CD4-positive, alpha-beta memory T cell (primary cell): ENCODE measurements at regions not wholly inside any gene's neighbourhood (a gene's known extent, or its start where the extent isn't known, plus 50 kb on each side); places are given as distances from the start of the nearest gene placed in this dataset.
A peak's percentile ranks its signal among the peaks of the same experiment; 100 is the strongest.

Source experiments
- CTCF ChIA-PET: fragments of 350-600 bp; sonication (Branson Sonifier 250); formaldehyde crosslinking; loops from one replicate; lab custom pipeline; 2021; ENCODE audit warnings: inconsistent platforms; ENCODE audit not compliant: partially characterized antibody; lab: Charles Lee
- POLR2A ChIA-PET: fragments of 350-600 bp; sonication (Branson Sonifier 250); formaldehyde crosslinking; loops from one replicate; lab custom pipeline; 2021; ENCODE audit not compliant: partially characterized antibody; lab: Charles Lee
- DNase-seq, 5 donors: peaks; one replicate each; pipeline versions ENCODE4 v3.0.0 to v3.0.0-alpha.2; 2020 to 2022; ENCODE audit warnings: mixed read lengths in 1 of 5
- H3K27ac ChIP-seq: one replicate; pipeline ENCODE4 v1.7.0; 2013; ENCODE audit warnings: low read depth, low read length
- H3K27me3 ChIP-seq: 2 replicates; pipeline ENCODE4 v1.7.0; 2013; ENCODE audit warnings: mild to moderate bottlenecking, low read length, moderate library complexity; ENCODE audit not compliant: insufficient read depth
- H3K36me3 ChIP-seq: 2 replicates; pipeline ENCODE4 v1.7.0; 2013; ENCODE audit warnings: mild to moderate bottlenecking, low read length, moderate library complexity; ENCODE audit not compliant: insufficient read depth
- H3K4me1 ChIP-seq: 2 replicates; pipeline ENCODE4 v1.7.0; 2013; ENCODE audit warnings: mild to moderate bottlenecking, low read length, moderate library complexity; ENCODE audit not compliant: insufficient read depth
- H3K4me3 ChIP-seq, 2 donors: one replicate each; pipeline ENCODE4 v1.7.0; 2013; ENCODE audit warnings: low read length in 2 of 2, mild to moderate bottlenecking in 1 of 2
- H3K9me3 ChIP-seq, 2 donors: one replicate each; pipeline ENCODE4 v1.7.0; 2013; ENCODE audit warnings: low read length in 2 of 2, control low read depth in 1 of 2; ENCODE audit not compliant: control insufficient read depth in 1 of 2
- H3K27ac Mint-ChIP-seq, 7 donors: one replicate each; pipeline ENCODE4 v1.8.0; 2020 to 2021; ENCODE audit warnings: mixed read lengths in 7 of 7, mild to moderate bottlenecking in 6 of 7, inconsistent platforms in 3 of 7, moderate library complexity in 3 of 7
- H3K27me3 Mint-ChIP-seq, 2 donors: one replicate each; pipeline ENCODE4 v1.8.0; 2020 to 2021; ENCODE audit warnings: mixed read lengths in 2 of 2
- H3K36me3 Mint-ChIP-seq, 2 donors: one replicate each; pipeline ENCODE4 v1.8.0; 2020 to 2021; ENCODE audit warnings: mixed read lengths in 2 of 2, inconsistent platforms in 1 of 2, mild to moderate bottlenecking in 1 of 2
- H3K4me1 Mint-ChIP-seq, 4 donors: one replicate each; pipeline ENCODE4 v1.8.0; 2020 to 2021; ENCODE audit warnings: mixed read lengths in 4 of 4, mild to moderate bottlenecking in 1 of 4
- H3K4me3 Mint-ChIP-seq, 8 donors: one replicate each; pipeline ENCODE4 v1.8.0; 2020 to 2021; ENCODE audit warnings: mixed read lengths in 8 of 8, mild to moderate bottlenecking in 7 of 8, moderate library complexity in 6 of 8, inconsistent platforms in 3 of 8
- H3K9me3 Mint-ChIP-seq, 8 donors: one replicate each; pipeline ENCODE4 v1.8.0; 2020 to 2021; ENCODE audit warnings: mixed read lengths in 8 of 8, mild to moderate bottlenecking in 5 of 8, inconsistent platforms in 3 of 8, moderate library complexity in 1 of 8
- intact Hi-C: fragments of 100-400 bp; cut with micrococcal nuclease; formaldehyde crosslinking; loops from one replicate; pipeline ENCODE4 v1.15.1; 2023

- H3K27me3 Mint-ChIP-seq: no peaks in the 10 kb centered on the region
- no peaks in the 10 kb centered on the region for H3K27me3 ChIP-seq
- H3K27ac Mint-ChIP-seq: no peak overlapping the region
- peaks cover 0 to 18% (median 5%) of the 10 kb centered on the region in 8 donors for H3K9me3 Mint-ChIP-seq
- no peaks in the 10 kb centered on the region for H3K36me3 Mint-ChIP-seq
- H3K27ac ChIP-seq: no peak overlapping the region
- no peaks in the 10 kb centered on the region for H3K9me3 ChIP-seq
- H3K4me1 Mint-ChIP-seq: no peaks in the 10 kb centered on the region
- H3K4me3 Mint-ChIP-seq: no peak overlapping the region
- ChIA-PET POLR2A (no interaction called here), CTCF (no interaction called here)
- no peak for DNase-seq
- no peaks in the 10 kb centered on the region for H3K36me3 ChIP-seq
- H3K4me1 ChIP-seq: no peaks in the 10 kb centered on the region
- no peak overlapping the region for H3K4me3 ChIP-seq
- intact Hi-C loops: no loop called here
Observed at GRCh38 chr9:25975667-25976066, 297.4 kb upstream of the TUSC1 start.

- no peak overlapping the region for H3K4me3 ChIP-seq
- no peaks in the 10 kb centered on the region for H3K36me3 Mint-ChIP-seq
- H3K4me1 Mint-ChIP-seq: no peaks in the 10 kb centered on the region
- H3K27ac Mint-ChIP-seq: no peak overlapping the region
- H3K27me3 ChIP-seq: no peaks in the 10 kb centered on the region
- no peak for DNase-seq
- intact Hi-C loops: no loop called here
- H3K27ac ChIP-seq: no peak overlapping the region
- no peak overlapping the region for H3K4me3 Mint-ChIP-seq
- no peaks in the 10 kb centered on the region for H3K36me3 ChIP-seq
- H3K4me1 ChIP-seq: no peaks in the 10 kb centered on the region
- H3K9me3 ChIP-seq: no peaks in the 10 kb centered on the region
- ChIA-PET CTCF (no interaction called here), POLR2A (no interaction called here)
- peaks cover 3 to 35% (median 12%) of the 10 kb centered on the region in 8 donors for H3K9me3 Mint-ChIP-seq
- no peaks in the 10 kb centered on the region for H3K27me3 Mint-ChIP-seq
Observed at GRCh38 chr9:25964239-25964638, 286.0 kb upstream of the TUSC1 start.

- H3K27ac Mint-ChIP-seq: no peak overlapping the region
- Histone ChIP-seq H3K27ac (no peak overlapping the region), H3K36me3 (no peaks in the 10 kb centered on the region), H3K27me3 (no peaks in the 10 kb centered on the region), H3K4me1 (no peaks in the 10 kb centered on the region), H3K9me3 (no peaks in the 10 kb centered on the region), H3K4me3 (no peak overlapping the region)
- intact Hi-C loops: no loop called here
- no peaks in the 10 kb centered on the region for H3K4me1 Mint-ChIP-seq
- CTCF ChIA-PET: no interaction called here
- H3K9me3 Mint-ChIP-seq: peaks cover 2 to 25% (median 11%) of the 10 kb centered on the region in 8 donors
- POLR2A ChIA-PET: no interaction called here
- no peaks in the 10 kb centered on the region for H3K27me3 Mint-ChIP-seq
- no peaks in the 10 kb centered on the region for H3K36me3 Mint-ChIP-seq
- no peak overlapping the region for H3K4me3 Mint-ChIP-seq
- DNase-seq: no peak
Observed at GRCh38 chr9:25960178-25960577, 281.9 kb upstream of the TUSC1 start.

DNA sequence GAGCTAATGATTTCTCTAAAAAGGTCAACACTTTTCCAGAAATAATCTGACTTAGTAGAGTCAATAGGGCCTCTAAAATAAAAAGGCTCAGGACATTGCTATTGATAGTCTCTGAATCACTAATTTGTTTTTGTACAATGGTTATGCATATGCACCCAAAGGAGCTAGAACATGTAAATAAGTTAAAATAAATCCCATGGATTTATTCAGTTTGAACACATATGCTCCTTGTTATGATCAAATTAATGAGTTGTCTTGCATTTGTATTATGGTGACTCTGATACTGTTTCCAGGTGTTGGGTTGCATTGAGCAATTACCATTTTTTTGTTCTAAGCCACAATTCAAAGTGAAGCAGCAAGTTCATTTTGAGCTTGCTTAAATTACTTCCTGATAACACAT, 276.0 kb upstream of the TUSC1 start:
- intact Hi-C loops: no loop called here
- no peaks in the 10 kb centered on the region for H3K27me3 ChIP-seq
- POLR2A ChIA-PET: no interaction called here
- no peaks in the 10 kb centered on the region for H3K36me3 Mint-ChIP-seq
- peaks cover 2 to 21% (median 6%) of the 10 kb centered on the region in 8 donors for H3K9me3 Mint-ChIP-seq
- H3K4me1 ChIP-seq: no peaks in the 10 kb centered on the region
- no peak overlapping the region for H3K27ac Mint-ChIP-seq
- H3K36me3 ChIP-seq: no peaks in the 10 kb centered on the region
- no peak overlapping the region for H3K4me3 Mint-ChIP-seq
- H3K27ac ChIP-seq: no peak overlapping the region
- H3K27me3 Mint-ChIP-seq: no peaks in the 10 kb centered on the region
- no peaks in the 10 kb centered on the region for H3K4me1 Mint-ChIP-seq
- peaks cover 0 to 3% of the 10 kb centered on the region in 2 donors for H3K9me3 ChIP-seq
- H3K4me3 ChIP-seq: no peak overlapping the region
- no peak for DNase-seq
- CTCF ChIA-PET: no interaction called here

- no peak for DNase-seq
- H3K27me3 Mint-ChIP-seq: no peaks in the 10 kb centered on the region
- H3K36me3 Mint-ChIP-seq: no peaks in the 10 kb centered on the region
- intact Hi-C loops: no loop called here
- H3K4me3 Mint-ChIP-seq: no peak overlapping the region
- ChIA-PET POLR2A (no interaction called here), CTCF (no interaction called here)
- no peak overlapping the region for H3K27ac ChIP-seq
- no peaks in the 10 kb centered on the region for H3K4me1 ChIP-seq
- no peaks in the 10 kb centered on the region for H3K27me3 ChIP-seq
- peaks cover 0 to 3% of the 10 kb centered on the region in 2 donors for H3K9me3 ChIP-seq
- H3K9me3 Mint-ChIP-seq: peaks cover 5 to 39% (median 18%) of the 10 kb centered on the region in 8 donors
- H3K36me3 ChIP-seq: no peaks in the 10 kb centered on the region
- H3K4me3 ChIP-seq: no peak overlapping the region
- no peaks in the 10 kb centered on the region for H3K4me1 Mint-ChIP-seq
- no peak overlapping the region for H3K27ac Mint-ChIP-seq
Observed at GRCh38 chr9:25948182-25948581, 269.9 kb upstream of the TUSC1 start.

GRCh38 chr9:25939126-25939525, 260.9 kb upstream of the TUSC1 start:
- Histone ChIP-seq H3K27me3 (no peaks in the 10 kb centered on the region), H3K27ac (no peak overlapping the region), H3K36me3 (no peaks in the 10 kb centered on the region), H3K4me1 (no peaks in the 10 kb centered on the region), H3K4me3 (no peak overlapping the region), H3K9me3 (no peaks in the 10 kb centered on the region)
- ChIA-PET POLR2A (no interaction called here), CTCF (no interaction called here)
- no peak for DNase-seq
- Mint-ChIP-seq H3K36me3 (no peaks in the 10 kb centered on the region), H3K27me3 (no peaks in the 10 kb centered on the region), H3K4me3 (no peak overlapping the region), H3K9me3 (peaks cover 0 to 18% (median 9%) of the 10 kb centered on the region in 8 donors), H3K4me1 (no peaks in the 10 kb centered on the region), H3K27ac (no peak overlapping the region)
- intact Hi-C loops: no loop called here

DNA sequence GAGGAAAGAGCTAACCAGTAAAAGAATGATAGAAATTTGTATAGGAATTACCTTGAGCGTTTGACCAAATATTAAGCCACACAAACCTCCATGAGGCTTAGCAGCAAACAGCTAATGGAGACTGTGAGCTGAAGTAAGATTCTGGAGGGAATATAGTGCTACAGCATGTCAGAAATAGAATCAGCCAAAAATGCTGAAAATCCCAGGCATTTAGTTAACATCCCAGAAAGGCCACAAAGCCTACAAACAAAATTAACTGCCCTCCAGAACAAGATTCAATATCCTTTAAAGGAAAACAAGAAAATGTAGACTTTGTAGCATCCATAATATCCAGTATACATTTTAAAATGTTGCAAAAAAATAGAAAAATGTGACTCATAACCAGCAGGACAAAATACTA, 257.8 kb upstream of the TUSC1 start:
- Mint-ChIP-seq H3K36me3 (no peaks in the 10 kb centered on the region), H3K9me3 (peaks cover 0 to 34% (median 18%) of the 10 kb centered on the region in 8 donors), H3K27me3 (no peaks in the 10 kb centered on the region), H3K4me1 (no peaks in the 10 kb centered on the region), H3K27ac (no peak overlapping the region), H3K4me3 (no peak overlapping the region)
- DNase-seq: no peak
- H3K36me3 ChIP-seq: no peaks in the 10 kb centered on the region
- H3K4me1 ChIP-seq: no peaks in the 10 kb centered on the region
- H3K27ac ChIP-seq: no peak overlapping the region
- CTCF ChIA-PET: no interaction called here
- no peaks in the 10 kb centered on the region for H3K9me3 ChIP-seq
- POLR2A ChIA-PET: no interaction called here
- intact Hi-C loops: no loop called here
- no peaks in the 10 kb centered on the region for H3K27me3 ChIP-seq
- no peak overlapping the region for H3K4me3 ChIP-seq

GRCh38 chr9:25935188-25935587, 256.9 kb upstream of the TUSC1 start:
- H3K4me3 ChIP-seq: no peak overlapping the region
- ChIA-PET POLR2A (no interaction called here), CTCF (no interaction called here)
- no peak overlapping the region for H3K4me3 Mint-ChIP-seq
- no peaks in the 10 kb centered on the region for H3K36me3 Mint-ChIP-seq
- peak in 1 of 5 donors; percentile 14 for DNase-seq
- no peaks in the 10 kb centered on the region for H3K27me3 Mint-ChIP-seq
- H3K4me1 Mint-ChIP-seq: no peaks in the 10 kb centered on the region
- intact Hi-C loops: no loop called here
- peaks cover 0 to 34% (median 19%) of the 10 kb centered on the region in 8 donors for H3K9me3 Mint-ChIP-seq
- no peak overlapping the region for H3K27ac Mint-ChIP-seq
- H3K27ac ChIP-seq: no peak overlapping the region
- no peaks in the 10 kb centered on the region for H3K9me3 ChIP-seq
- H3K4me1 ChIP-seq: no peaks in the 10 kb centered on the region
- H3K36me3 ChIP-seq: no peaks in the 10 kb centered on the region
- H3K27me3 ChIP-seq: no peaks in the 10 kb centered on the region
